ENCODE measurements at regions not wholly inside any gene's neighbourhood (a gene's known extent, or its start where the extent isn't known, plus 50 kb on each side); places are given as distances from the start of the nearest gene placed in this dataset.

- H3K23ac ChIP-seq (ENCODE audit: low read length in 2 of 2), result no peak overlapping the region
- H3K4me2 ChIP-seq (ENCODE audit: low read length, poor library complexity, severe bottlenecking), result no peak overlapping the region
- DNase-seq, result no peak
- H2BK15ac ChIP-seq (ENCODE audit: low read depth, poor library complexity, severe bottlenecking), result no peak overlapping the region
- no peak overlapping the region for H2AFZ ChIP-seq (ENCODE audit: low read depth, low read length)
- H3K18ac ChIP-seq (ENCODE audit: low read depth in 1 of 2, low read length in 2 of 2), result no peak overlapping the region
- no peak overlapping the region for H3K14ac ChIP-seq (ENCODE audit: low read length in 2 of 2)
- no peaks in the 10 kb centered on the region for H3K27me3 ChIP-seq (ENCODE audit: control insufficient read depth in 1 of 2, insufficient read depth in 1 of 2, low read length in 2 of 2)
- H2BK120ac ChIP-seq (ENCODE audit: low read depth, low read length), result no peak overlapping the region
- H2BK12ac ChIP-seq (ENCODE audit: low read length in 2 of 2), result no peak overlapping the region
- H4K91ac ChIP-seq (ENCODE audit: low read length), result no peak overlapping the region
- H3K27ac ChIP-seq (ENCODE audit: low read length, poor library complexity, severe bottlenecking), result no peak overlapping the region
- no peaks in the 10 kb centered on the region for H3K9me3 ChIP-seq (ENCODE audit: control insufficient read depth, low read length)
- H3K36me3 ChIP-seq (ENCODE audit: control insufficient read depth in 1 of 2, insufficient read depth in 2 of 2, low read depth in 1 of 2, low read length in 2 of 2), result no peaks in the 10 kb centered on the region
- H3K79me1 ChIP-seq (replicated peaks; ENCODE audit: low read length, poor library complexity, severe bottlenecking), result no peaks in the 10 kb centered on the region
- H4K8ac ChIP-seq (ENCODE audit: low read length), result no peak overlapping the region
- H3K4me1 ChIP-seq (ENCODE audit: control insufficient read depth, insufficient read depth, low read depth, low read length), result no peaks in the 10 kb centered on the region
- no peak overlapping the region for H3K4ac ChIP-seq (ENCODE audit: low read depth in 1 of 2, low read length in 2 of 2)
- 100% methylated on average over 1 of the region's 2 CpGs for WGBS
- no peak overlapping the region for H2BK5ac ChIP-seq (ENCODE audit: low read depth, low read length, poor library complexity, severe bottlenecking)
- H2AK5ac ChIP-seq (ENCODE audit: low read length, severe bottlenecking), result no peak overlapping the region
- no peak overlapping the region for H3K4me3 ChIP-seq (ENCODE audit: insufficient read depth in 1 of 2, low read depth in 1 of 2, low read length in 2 of 2)
- H3K9ac ChIP-seq (ENCODE audit: low read length), result no peak overlapping the region
Measured at GRCh38 chr1:199129247-199129646, 490.4 kb downstream of the PTPRC start.

GRCh38 chr1:199132006-199132405 is 493.2 kb downstream of the PTPRC start:
- Histone ChIP-seq H3K9ac (ENCODE audit: low read length) (no peak overlapping the region), H2BK15ac (ENCODE audit: low read depth, poor library complexity, severe bottlenecking) (no peak overlapping the region), H2AFZ (ENCODE audit: low read depth, low read length) (no peak overlapping the region), H3K4me2 (ENCODE audit: low read length, poor library complexity, severe bottlenecking) (no peak overlapping the region), H3K4me3 (ENCODE audit: insufficient read depth in 1 of 2, low read depth in 1 of 2, low read length in 2 of 2) (no peak overlapping the region), H4K8ac (ENCODE audit: low read length) (no peak overlapping the region), H3K14ac (ENCODE audit: low read length in 2 of 2) (no peak overlapping the region), H2BK12ac (ENCODE audit: low read length in 2 of 2) (no peak overlapping the region), H3K27ac (ENCODE audit: low read length, poor library complexity, severe bottlenecking) (no peak overlapping the region), H2BK120ac (ENCODE audit: low read depth, low read length) (no peak overlapping the region), H3K23ac (ENCODE audit: low read length in 2 of 2) (no peak overlapping the region), H3K18ac (ENCODE audit: low read depth in 1 of 2, low read length in 2 of 2) (no peak overlapping the region), H3K79me1 (replicated peaks; ENCODE audit: low read length, poor library complexity, severe bottlenecking) (no peaks in the 10 kb centered on the region), H3K4me1 (ENCODE audit: control insufficient read depth, insufficient read depth, low read depth, low read length) (no peaks in the 10 kb centered on the region), H2AK5ac (ENCODE audit: low read length, severe bottlenecking) (no peak overlapping the region), H2BK5ac (ENCODE audit: low read depth, low read length, poor library complexity, severe bottlenecking) (no peak overlapping the region), H3K27me3 (ENCODE audit: control insufficient read depth in 1 of 2, insufficient read depth in 1 of 2, low read length in 2 of 2) (no peaks in the 10 kb centered on the region), H3K36me3 (ENCODE audit: control insufficient read depth in 1 of 2, insufficient read depth in 2 of 2, low read depth in 1 of 2, low read length in 2 of 2) (no peaks in the 10 kb centered on the region), H3K9me3 (ENCODE audit: control insufficient read depth, low read length) (no peaks in the 10 kb centered on the region), H4K91ac (ENCODE audit: low read length) (no peak overlapping the region), H3K4ac (ENCODE audit: low read depth in 1 of 2, low read length in 2 of 2) (no peak overlapping the region)
- no peak for DNase-seq
- WGBS, result no CpG with 5 or more reads among the region's 1 CpG

- Histone ChIP-seq H3K18ac (ENCODE audit: low read depth in 1 of 2, low read length in 2 of 2) (no peak overlapping the region), H3K4me2 (ENCODE audit: low read length, poor library complexity, severe bottlenecking) (no peak overlapping the region), H3K27me3 (ENCODE audit: control insufficient read depth in 1 of 2, insufficient read depth in 1 of 2, low read length in 2 of 2) (no peaks in the 10 kb centered on the region), H2BK12ac (ENCODE audit: low read length in 2 of 2) (no peak overlapping the region), H3K4ac (ENCODE audit: low read depth in 1 of 2, low read length in 2 of 2) (no peak overlapping the region), H3K9ac (ENCODE audit: low read length) (no peak overlapping the region), H3K4me1 (ENCODE audit: control insufficient read depth, insufficient read depth, low read depth, low read length) (no peaks in the 10 kb centered on the region), H3K36me3 (ENCODE audit: control insufficient read depth in 1 of 2, insufficient read depth in 2 of 2, low read depth in 1 of 2, low read length in 2 of 2) (no peaks in the 10 kb centered on the region), H3K4me3 (ENCODE audit: insufficient read depth in 1 of 2, low read depth in 1 of 2, low read length in 2 of 2) (no peak overlapping the region), H2BK120ac (ENCODE audit: low read depth, low read length) (no peak overlapping the region), H2AFZ (ENCODE audit: low read depth, low read length) (no peak overlapping the region), H2BK5ac (ENCODE audit: low read depth, low read length, poor library complexity, severe bottlenecking) (no peak overlapping the region), H3K27ac (ENCODE audit: low read length, poor library complexity, severe bottlenecking) (no peak overlapping the region), H3K9me3 (ENCODE audit: control insufficient read depth, low read length) (no peaks in the 10 kb centered on the region), H3K23ac (ENCODE audit: low read length in 2 of 2) (no peak overlapping the region), H2BK15ac (ENCODE audit: low read depth, poor library complexity, severe bottlenecking) (no peak overlapping the region), H3K14ac (ENCODE audit: low read length in 2 of 2) (no peak overlapping the region), H2AK5ac (ENCODE audit: low read length, severe bottlenecking) (no peak overlapping the region), H3K79me1 (replicated peaks; ENCODE audit: low read length, poor library complexity, severe bottlenecking) (no peaks in the 10 kb centered on the region), H4K8ac (ENCODE audit: low read length) (no peak overlapping the region), H4K91ac (ENCODE audit: low read length) (no peak overlapping the region)
- 90% methylated on average over 2 of the region's 4 CpGs for WGBS
- no peak for DNase-seq
Measured at GRCh38 chr1:199135901-199136300, 497.1 kb downstream of the PTPRC start.

GRCh38 chr1:199138061-199138460 is 499.2 kb downstream of the PTPRC start:
- no peak overlapping the region for H3K4me3 ChIP-seq (ENCODE audit: insufficient read depth in 1 of 2, low read depth in 1 of 2, low read length in 2 of 2)
- no peak overlapping the region for H2BK120ac ChIP-seq (ENCODE audit: low read depth, low read length)
- H2AFZ ChIP-seq (ENCODE audit: low read depth, low read length), result no peak overlapping the region
- no peaks in the 10 kb centered on the region for H3K9me3 ChIP-seq (ENCODE audit: control insufficient read depth, low read length)
- DNase-seq, result no peak
- no peaks in the 10 kb centered on the region for H3K79me1 ChIP-seq (replicated peaks; ENCODE audit: low read length, poor library complexity, severe bottlenecking)
- H3K4me1 ChIP-seq (ENCODE audit: control insufficient read depth, insufficient read depth, low read depth, low read length), result no peaks in the 10 kb centered on the region
- H2BK12ac ChIP-seq (ENCODE audit: low read length in 2 of 2), result no peak overlapping the region
- H3K27ac ChIP-seq (ENCODE audit: low read length, poor library complexity, severe bottlenecking), result no peak overlapping the region
- H3K9ac ChIP-seq (ENCODE audit: low read length), result no peak overlapping the region
- H2BK5ac ChIP-seq (ENCODE audit: low read depth, low read length, poor library complexity, severe bottlenecking), result no peak overlapping the region
- no peak overlapping the region for H3K4me2 ChIP-seq (ENCODE audit: low read length, poor library complexity, severe bottlenecking)
- H3K18ac ChIP-seq (ENCODE audit: low read depth in 1 of 2, low read length in 2 of 2), result no peak overlapping the region
- WGBS, result no CpG with 5 or more reads among the region's 1 CpG
- no peak overlapping the region for H4K91ac ChIP-seq (ENCODE audit: low read length)
- H4K8ac ChIP-seq (ENCODE audit: low read length), result no peak overlapping the region
- no peak overlapping the region for H2BK15ac ChIP-seq (ENCODE audit: low read depth, poor library complexity, severe bottlenecking)
- H3K14ac ChIP-seq (ENCODE audit: low read length in 2 of 2), result no peak overlapping the region
- no peak overlapping the region for H2AK5ac ChIP-seq (ENCODE audit: low read length, severe bottlenecking)
- no peaks in the 10 kb centered on the region for H3K27me3 ChIP-seq (ENCODE audit: control insufficient read depth in 1 of 2, insufficient read depth in 1 of 2, low read length in 2 of 2)
- H3K36me3 ChIP-seq (ENCODE audit: control insufficient read depth in 1 of 2, insufficient read depth in 2 of 2, low read depth in 1 of 2, low read length in 2 of 2), result no peaks in the 10 kb centered on the region
- H3K23ac ChIP-seq (ENCODE audit: low read length in 2 of 2), result no peak overlapping the region
- no peak overlapping the region for H3K4ac ChIP-seq (ENCODE audit: low read depth in 1 of 2, low read length in 2 of 2)

Data from mesenchymal stem cell (in vitro differentiated cells and primary cell).